ENCODE measurements at regions not wholly inside any gene's neighbourhood (a gene's known extent, or its start where the extent isn't known, plus 50 kb on each side); places are given as distances from the start of the nearest gene placed in this dataset.

GRCh38 chr16:73384506-73385089 is 336.7 kb upstream of the ZFHX3 start:
- no peak overlapping the region for H2AK9ac ChIP-seq (replicated peaks; ENCODE audit: low read depth, low read length, poor library complexity)
- no peak overlapping the region for H4K5ac ChIP-seq (ENCODE audit: low read depth, low read length)
- 50% methylated on average over 1 of the region's 5 CpGs; no CpG with 5 or more reads in 1 of the 2 experiments for WGBS, 2 experiments (ENCODE audit: extremely low coverage in 2 of 2, insufficient read length in 1 of 2)
- no peak overlapping the region for H2BK5ac ChIP-seq (ENCODE audit: low read depth, low read length, poor library complexity, severe bottlenecking)
- H2BK15ac ChIP-seq (ENCODE audit: low read depth, low read length): no peak overlapping the region
- H3K23ac ChIP-seq (ENCODE audit: low read depth, low read length): no peak overlapping the region
- no peaks in the 10 kb centered on the region for H4K20me1 ChIP-seq (ENCODE audit: insufficient read depth, low read length)
- no peak for DNase-seq
- CTCF ChIA-PET: no interaction called here
- H2AK5ac ChIP-seq (ENCODE audit: low read depth, low read length): no peak overlapping the region
- H3K36me3 ChIP-seq (ENCODE audit: control insufficient read depth, insufficient read depth, low read length): no peaks in the 10 kb centered on the region
- H3K4me3 ChIP-seq (ENCODE audit: insufficient read depth, low read depth, low read length): no peak overlapping the region
- H3K18ac ChIP-seq (ENCODE audit: low read depth, low read length): no peak overlapping the region
- H4K8ac ChIP-seq (ENCODE audit: low read depth in 2 of 2, low read length in 2 of 2): no peak overlapping the region
- no peaks in the 10 kb centered on the region for H3K4me1 ChIP-seq (ENCODE audit: control insufficient read depth, insufficient read depth, low read length)
- BruUV-seq (replicated peaks): no TSS peak
- ATAC-seq (ENCODE audit: low read depth): no peak
- dilution Hi-C loops (cut with HindIII; ENCODE audit: low sequenced_read_pairs, unreplicated experiment): no loop called here
- H3K79me1 ChIP-seq (ENCODE audit: low read depth in 1 of 2, low read length in 2 of 2): no peaks in the 10 kb centered on the region
- in situ Hi-C loops (cut with MboI; ENCODE audit: low sequenced_read_pairs): no loop called here
- no peak overlapping the region for H3K9ac ChIP-seq (ENCODE audit: low read depth, low read length)
- H3K56ac ChIP-seq (ENCODE audit: extremely low read depth, insufficient read depth, low read length): no peak overlapping the region
- H2AFZ ChIP-seq (replicated peaks; ENCODE audit: low read length, poor library complexity): no peak overlapping the region
- H4K91ac ChIP-seq (ENCODE audit: insufficient read depth, low read depth, low read length): no peak overlapping the region
- no peaks in the 10 kb centered on the region for H3K9me1 ChIP-seq (ENCODE audit: insufficient read depth, low read length)
- no peak overlapping the region for H3K4ac ChIP-seq (ENCODE audit: low read depth, low read length)
- H2BK120ac ChIP-seq (ENCODE audit: low read depth, low read length): no peak overlapping the region
- no peak overlapping the region for H3K4me2 ChIP-seq (ENCODE audit: low read depth, low read length)
- intact Hi-C loops (cut with micrococcal nuclease): no loop called here
- H3K27ac ChIP-seq (ENCODE audit: insufficient read depth, low read length): no peak overlapping the region
- POLR2A ChIA-PET (ENCODE audit: unreplicated experiment): no interaction called here
- TF ChIP-seq RCOR1 (IDR thresholded peaks at IDR 0.05; ENCODE audit: insufficient replicate concordance, low read length): no peak
- TF ChIP-seq, protein P1, sequence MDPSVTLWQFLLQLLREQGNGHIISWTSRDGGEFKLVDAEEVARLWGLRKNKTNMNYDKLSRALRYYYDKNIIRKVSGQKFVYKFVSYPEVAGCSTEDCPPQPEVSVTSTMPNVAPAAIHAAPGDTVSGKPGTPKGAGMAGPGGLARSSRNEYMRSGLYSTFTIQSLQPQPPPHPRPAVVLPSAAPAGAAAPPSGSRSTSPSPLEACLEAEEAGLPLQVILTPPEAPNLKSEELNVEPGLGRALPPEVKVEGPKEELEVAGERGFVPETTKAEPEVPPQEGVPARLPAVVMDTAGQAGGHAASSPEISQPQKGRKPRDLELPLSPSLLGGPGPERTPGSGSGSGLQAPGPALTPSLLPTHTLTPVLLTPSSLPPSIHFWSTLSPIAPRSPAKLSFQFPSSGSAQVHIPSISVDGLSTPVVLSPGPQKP (IDR thresholded peaks at IDR 0.05; ENCODE audit: borderline replicate concordance, low read depth, low read length): no peak
- no peak for TF ChIP-seq CTCF (conservative IDR thresholded peaks at IDR 0.05; ENCODE audit: low read depth, low read length)
- TF ChIP-seq BHLHE40 (IDR thresholded peaks at IDR 0.05; ENCODE audit: low read depth, low read length): no peak
- TF ChIP-seq MAZ (IDR thresholded peaks at IDR 0.05; ENCODE audit: borderline replicate concordance, low read depth, low read length): no peak
- TF ChIP-seq CEBPB (IDR thresholded peaks at IDR 0.05; ENCODE audit: low read depth, low read length): no peak
- no peak for TF ChIP-seq NFE2L2 (IDR thresholded peaks at IDR 0.05; ENCODE audit: low read depth, low read length)
- TF ChIP-seq SMC3 (IDR thresholded peaks at IDR 0.05; ENCODE audit: low read depth, low read length): no peak
- no peak for TF ChIP-seq POLR2A (IDR thresholded peaks at IDR 0.05; ENCODE audit: low read depth, low read length)
- TF ChIP-seq MXI1 (IDR thresholded peaks at IDR 0.05; ENCODE audit: borderline replicate concordance, low read depth, low read length): no peak
- TF ChIP-seq FOS (IDR thresholded peaks at IDR 0.05; ENCODE audit: low read depth, low read length): no peak
- TF ChIP-seq RFX5 (IDR thresholded peaks at IDR 0.05; ENCODE audit: low read depth, low read length): no peak
- TF ChIP-seq, protein P2, sequence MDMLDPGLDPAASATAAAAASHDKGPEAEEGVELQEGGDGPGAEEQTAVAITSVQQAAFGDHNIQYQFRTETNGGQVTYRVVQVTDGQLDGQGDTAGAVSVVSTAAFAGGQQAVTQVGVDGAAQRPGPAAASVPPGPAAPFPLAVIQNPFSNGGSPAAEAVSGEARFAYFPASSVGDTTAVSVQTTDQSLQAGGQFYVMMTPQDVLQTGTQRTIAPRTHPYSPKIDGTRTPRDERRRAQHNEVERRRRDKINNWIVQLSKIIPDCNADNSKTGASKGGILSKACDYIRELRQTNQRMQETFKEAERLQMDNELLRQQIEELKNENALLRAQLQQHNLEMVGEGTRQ (IDR thresholded peaks at IDR 0.05; ENCODE audit: low read depth, low read length): no peak
- H2BK20ac ChIP-seq (ENCODE audit: low read depth, low read length): no peak overlapping the region
- H3K27me3 ChIP-seq (ENCODE audit: control insufficient read depth, insufficient read depth, low read length): no peaks in the 10 kb centered on the region
- no peaks in the 10 kb centered on the region; the same call in 1 of the 2 replicates for H3K9me3 ChIP-seq (ENCODE audit: control insufficient read depth, insufficient read depth, low read length)
- H3K14ac ChIP-seq (replicated peaks; ENCODE audit: low read depth, low read length): no peak overlapping the region
